ENCODE measurements at regions not wholly inside any gene's neighbourhood (a gene's known extent, or its start where the extent isn't known, plus 50 kb on each side); places are given as distances from the start of the nearest gene placed in this dataset.

GRCh38 chr14:100424504-100425428, 101.6 kb downstream of the SLC25A47 start:
- TF ChIP-seq CTCF (IDR thresholded peaks at IDR 0.05; ENCODE audit: low read depth, low read length) (no peak), EZH2phosphoT487 (IDR thresholded peaks at IDR 0.05; ENCODE audit: low read depth) (no peak)
- H3K4me2 ChIP-seq (ENCODE audit: low read length), result no peak overlapping the region
- no peak overlapping the region for H3K27ac ChIP-seq (ENCODE audit: low read length)
- no peak overlapping the region for H3K4me3 ChIP-seq (ENCODE audit: low read length)
- H3K9me3 ChIP-seq (ENCODE audit: insufficient read depth, low read length), result no peaks in the 10 kb centered on the region
- H3K27me3 ChIP-seq (ENCODE audit: low read depth, low read length), result no peaks in the 10 kb centered on the region
- peaks cover 22% of the 10 kb centered on the region for H3K4me1 ChIP-seq (ENCODE audit: low read length)
- H4K20me1 ChIP-seq (ENCODE audit: insufficient read depth, low read length), result no peaks in the 10 kb centered on the region
- no peaks in the 10 kb centered on the region for H3K36me3 ChIP-seq (replicated peaks; ENCODE audit: low read depth, low read length)
- no peak overlapping the region for H2AFZ ChIP-seq (ENCODE audit: low read depth, low read length)
- H3K9ac ChIP-seq (ENCODE audit: low read length), result no peak overlapping the region
- H3K79me2 ChIP-seq (ENCODE audit: low read length), result no peaks in the 10 kb centered on the region

GRCh38 chr14:100425429-100425827, 102.3 kb downstream of the SLC25A47 start:
- no peaks in the 10 kb centered on the region for H4K20me1 ChIP-seq (ENCODE audit: insufficient read depth, low read length)
- H3K27ac ChIP-seq (ENCODE audit: low read length), result no peak overlapping the region
- H3K9ac ChIP-seq (ENCODE audit: low read length), result no peak overlapping the region
- H3K36me3 ChIP-seq (replicated peaks; ENCODE audit: low read depth, low read length), result no peaks in the 10 kb centered on the region
- H3K4me2 ChIP-seq (ENCODE audit: low read length), result no peak overlapping the region
- H3K9me3 ChIP-seq (ENCODE audit: insufficient read depth, low read length), result no peaks in the 10 kb centered on the region
- H2AFZ ChIP-seq (ENCODE audit: low read depth, low read length), result no peak overlapping the region
- TF ChIP-seq EZH2phosphoT487 (IDR thresholded peaks at IDR 0.05; ENCODE audit: low read depth) (no peak), CTCF (IDR thresholded peaks at IDR 0.05; ENCODE audit: low read depth, low read length) (no peak)
- peaks cover 20% of the 10 kb centered on the region for H3K4me1 ChIP-seq (ENCODE audit: low read length)
- no peak overlapping the region for H3K4me3 ChIP-seq (ENCODE audit: low read length)
- H3K27me3 ChIP-seq (ENCODE audit: low read depth, low read length), result no peaks in the 10 kb centered on the region
- H3K79me2 ChIP-seq (ENCODE audit: low read length), result no peaks in the 10 kb centered on the region

- H3K4me1 ChIP-seq (ENCODE audit: low read length), result peaks cover 20% of the 10 kb centered on the region
Observed at GRCh38 chr14:100426314-100426713, 103.2 kb downstream of the SLC25A47 start.

More at GRCh38 chr14:100426314-100426713, 103.2 kb downstream of the SLC25A47 start:
- Histone ChIP-seq H3K9me3 (ENCODE audit: insufficient read depth, low read length) (no peaks in the 10 kb centered on the region), H3K27me3 (ENCODE audit: low read depth, low read length) (no peaks in the 10 kb centered on the region), H4K20me1 (ENCODE audit: insufficient read depth, low read length) (no peaks in the 10 kb centered on the region), H3K79me2 (ENCODE audit: low read length) (no peaks in the 10 kb centered on the region), H3K36me3 (replicated peaks; ENCODE audit: low read depth, low read length) (no peaks in the 10 kb centered on the region), H3K4me2 (ENCODE audit: low read length) (no peak overlapping the region), H2AFZ (ENCODE audit: low read depth, low read length) (no peak overlapping the region), H3K4me3 (ENCODE audit: low read length) (no peak overlapping the region), H3K9ac (ENCODE audit: low read length) (no peak overlapping the region), H3K27ac (ENCODE audit: low read length) (no peak overlapping the region)
- no peak for TF ChIP-seq EZH2phosphoT487 (IDR thresholded peaks at IDR 0.05; ENCODE audit: low read depth)
- no peak for TF ChIP-seq CTCF (IDR thresholded peaks at IDR 0.05; ENCODE audit: low read depth, low read length)

Measured in OCI-LY3 (cell line).